ENCODE measurements at regions not wholly inside any gene's neighbourhood (a gene's known extent, or its start where the extent isn't known, plus 50 kb on each side); places are given as distances from the start of the nearest gene placed in this dataset.

DNA sequence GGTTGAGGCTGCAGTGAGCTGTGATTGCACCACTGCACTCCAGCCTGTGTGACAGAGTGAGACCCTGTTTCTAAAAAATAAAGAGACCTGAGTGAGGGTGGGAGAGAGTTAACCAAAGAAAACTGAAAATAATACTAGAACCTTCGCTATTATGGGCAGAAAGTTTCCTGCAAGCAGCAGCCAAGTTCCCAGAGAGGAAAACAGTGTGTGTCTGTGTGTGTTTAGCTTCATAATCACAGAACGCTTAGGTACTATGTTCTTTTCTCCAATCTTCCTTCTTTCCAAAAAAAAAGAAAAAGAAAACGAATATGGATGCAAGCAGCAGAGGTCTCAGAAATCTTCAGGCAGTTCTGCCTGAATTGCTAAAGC, 170.0 kb downstream of the LY86 start:
- no TSS peak for BruUV-seq (replicated peaks)
- Histone ChIP-seq H3K36me3 (ENCODE audit: control insufficient read depth in 2 of 2, extremely low read depth in 1 of 2, insufficient read depth in 2 of 2, low read length in 2 of 2) (no peaks in the 10 kb centered on the region), H3K27ac (ENCODE audit: insufficient read depth, low read depth, low read length) (no peak overlapping the region), H3K27me3 (ENCODE audit: control insufficient read depth in 2 of 2, insufficient read depth in 2 of 2, low read length in 2 of 2) (peaks cover 4% of the 10 kb centered on the region in 2 experiments), H3K9me3 (replicated peaks; ENCODE audit: control insufficient read depth, insufficient read depth, low read length) (no peaks in the 10 kb centered on the region), H3K79me2 (ENCODE audit: control insufficient read depth, insufficient read depth, low read length) (no peaks in the 10 kb centered on the region), H3K4me3 (replicated peaks in 1 of 3; ENCODE audit: insufficient read depth in 1 of 3, low read depth in 1 of 3, low read length in 3 of 3) (no peak overlapping the region), H3K4me1 (ENCODE audit: control insufficient read depth, extremely low read depth, insufficient read depth, low read length) (no peaks in the 10 kb centered on the region), H4K20me1 (replicated peaks; ENCODE audit: control insufficient read depth, extremely low read depth, insufficient read depth, low read length) (no peaks in the 10 kb centered on the region), H3K4me2 (ENCODE audit: insufficient read depth, low read length) (no peak overlapping the region), H3K9me1 (replicated peaks; ENCODE audit: control insufficient read depth, extremely low read depth, insufficient read depth, low read length) (no peaks in the 10 kb centered on the region), H3K9ac (replicated peaks; ENCODE audit: extremely low read depth, insufficient read depth, low read length) (no peak overlapping the region), H2AFZ (ENCODE audit: low read depth, low read length) (no peak overlapping the region)
- FAIRE-seq = no peak
- ChIA-PET POLR2A (interaction anchor here (0.7 kb wide), 1 partner anchor 488 kb away, joined by 3 read pairs; no protein-coding TSS in a partner anchor), CTCF (interaction anchor here (0.6 to 2.1 kb wide), 52 partner anchors 8 to 491 kb away, joined by 3 to 14 read pairs (median 4); partner anchors contain the start of gene RREB1)
- intact Hi-C loops (cut with micrococcal nuclease) (no loop called here), dilution Hi-C loops (cut with MboI; ENCODE audit: extremely low pct_ligation_motif_present, low sequenced_read_pairs) (no loop called here)
- TF ChIP-seq JUN (IDR thresholded peaks at IDR 0.05; ENCODE audit: borderline replicate concordance, insufficient read depth, insufficient read length, low read depth) = no peak
- no peak for TF ChIP-seq GATA2 (IDR thresholded peaks at IDR 0.05; ENCODE audit: insufficient read depth, insufficient read length, low read depth, low read length)
- no peak for TF ChIP-seq POLR2A (IDR thresholded peaks at IDR 0.05; ENCODE audit: low read depth, low read length)
- DNase-seq (ENCODE audit: low read depth, low spot score) = no peak

DNA sequence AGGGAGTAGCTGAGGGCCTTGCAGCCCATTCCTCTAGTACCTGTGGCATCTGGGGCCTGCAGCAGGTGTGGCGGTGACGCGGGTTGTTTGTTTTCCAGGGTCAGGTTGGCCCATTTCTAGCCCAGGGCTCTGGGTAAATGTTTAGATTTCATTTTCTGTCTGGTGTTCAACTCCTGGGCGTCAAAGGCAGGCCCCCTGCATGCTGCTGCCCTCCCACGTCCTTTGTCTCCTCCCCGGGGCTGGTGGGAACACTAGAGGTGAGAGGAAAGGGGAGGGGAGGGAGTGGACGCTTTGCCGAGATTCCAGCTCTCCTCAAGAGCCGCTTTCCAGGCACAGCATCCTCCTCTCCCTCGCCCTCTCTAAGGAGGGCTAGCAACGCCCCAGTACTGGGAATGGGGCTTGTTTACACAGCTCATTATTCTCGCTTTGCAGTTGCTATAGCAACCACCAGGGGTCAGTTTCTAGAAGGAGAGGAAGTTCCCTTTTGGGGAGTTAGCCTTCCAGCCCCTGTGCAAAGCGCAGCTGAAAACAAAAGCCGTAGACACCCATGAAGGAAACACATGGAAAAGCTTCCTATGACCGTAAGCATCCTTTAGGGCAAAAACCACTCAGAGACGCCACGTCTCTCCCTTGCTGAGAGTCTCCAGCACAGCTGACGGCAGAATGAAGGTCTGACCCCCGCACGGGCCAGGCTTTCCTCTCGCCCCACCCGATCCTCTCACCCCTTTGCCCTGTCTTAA, 170.6 kb downstream of the LY86 start:
- dilution Hi-C loops (cut with MboI; ENCODE audit: extremely low pct_ligation_motif_present, low sequenced_read_pairs) (no loop called here), intact Hi-C loops (cut with micrococcal nuclease) (loop anchor here (1.0 kb wide), 3 partner anchors 52 to 484 kb away; no protein-coding TSS in a partner anchor)
- H3K36me3 ChIP-seq (ENCODE audit: control insufficient read depth in 2 of 2, extremely low read depth in 1 of 2, insufficient read depth in 2 of 2, low read length in 2 of 2) = no peaks in the 10 kb centered on the region
- peak overlapping the region; percentile 7 for H2AFZ ChIP-seq (ENCODE audit: low read depth, low read length)
- H3K4me1 ChIP-seq (ENCODE audit: control insufficient read depth, extremely low read depth, insufficient read depth, low read length) = no peaks in the 10 kb centered on the region
- no peak overlapping the region for H3K27ac ChIP-seq (ENCODE audit: insufficient read depth, low read depth, low read length)
- no TSS peak for BruUV-seq (replicated peaks)
- H3K27me3 ChIP-seq (ENCODE audit: control insufficient read depth in 2 of 2, insufficient read depth in 2 of 2, low read length in 2 of 2) = peaks cover 0 to 4% of the 10 kb centered on the region in 2 experiments
- peak; percentile 64 for DNase-seq (ENCODE audit: low read depth, low spot score)
- CTCF ChIA-PET = interaction anchor here (0.6 to 2.1 kb wide), 53 partner anchors 9 to 491 kb away, joined by 3 to 14 read pairs (median 3); partner anchors contain the start of gene RREB1
- no peaks in the 10 kb centered on the region for H3K79me2 ChIP-seq (ENCODE audit: control insufficient read depth, insufficient read depth, low read length)
- TF ChIP-seq POLR2AphosphoS5 (IDR thresholded peaks at IDR 0.05; ENCODE audit: insufficient read depth, low read depth, low read length) (no peak), POLR2A (IDR thresholded peaks at IDR 0.05; ENCODE audit: low read depth, low read length) (no peak)
- TF ChIP-seq, protein P1, sequence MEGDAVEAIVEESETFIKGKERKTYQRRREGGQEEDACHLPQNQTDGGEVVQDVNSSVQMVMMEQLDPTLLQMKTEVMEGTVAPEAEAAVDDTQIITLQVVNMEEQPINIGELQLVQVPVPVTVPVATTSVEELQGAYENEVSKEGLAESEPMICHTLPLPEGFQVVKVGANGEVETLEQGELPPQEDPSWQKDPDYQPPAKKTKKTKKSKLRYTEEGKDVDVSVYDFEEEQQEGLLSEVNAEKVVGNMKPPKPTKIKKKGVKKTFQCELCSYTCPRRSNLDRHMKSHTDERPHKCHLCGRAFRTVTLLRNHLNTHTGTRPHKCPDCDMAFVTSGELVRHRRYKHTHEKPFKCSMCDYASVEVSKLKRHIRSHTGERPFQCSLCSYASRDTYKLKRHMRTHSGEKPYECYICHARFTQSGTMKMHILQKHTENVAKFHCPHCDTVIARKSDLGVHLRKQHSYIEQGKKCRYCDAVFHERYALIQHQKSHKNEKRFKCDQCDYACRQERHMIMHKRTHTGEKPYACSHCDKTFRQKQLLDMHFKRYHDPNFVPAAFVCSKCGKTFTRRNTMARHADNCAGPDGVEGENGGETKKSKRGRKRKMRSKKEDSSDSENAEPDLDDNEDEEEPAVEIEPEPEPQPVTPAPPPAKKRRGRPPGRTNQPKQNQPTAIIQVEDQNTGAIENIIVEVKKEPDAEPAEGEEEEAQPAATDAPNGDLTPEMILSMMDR (IDR thresholded peaks at IDR 0.05; ENCODE audit: extremely low read depth in 1 of 2, insufficient read depth in 1 of 2, low read depth in 1 of 2, low read length in 2 of 2) = peak; percentile 40 to 45
- no peaks in the 10 kb centered on the region for H4K20me1 ChIP-seq (replicated peaks; ENCODE audit: control insufficient read depth, extremely low read depth, insufficient read depth, low read length)
- POLR2A ChIA-PET = interaction anchor here (0.7 kb wide), 1 partner anchor 487 kb away, joined by 3 read pairs; no protein-coding TSS in a partner anchor
- no peak overlapping the region for H3K9ac ChIP-seq (replicated peaks; ENCODE audit: extremely low read depth, insufficient read depth, low read length)
- no peaks in the 10 kb centered on the region for H3K9me3 ChIP-seq (replicated peaks; ENCODE audit: control insufficient read depth, insufficient read depth, low read length)
- H3K4me2 ChIP-seq (ENCODE audit: insufficient read depth, low read length) = no peak overlapping the region
- H3K9me1 ChIP-seq (replicated peaks; ENCODE audit: control insufficient read depth, extremely low read depth, insufficient read depth, low read length) = no peaks in the 10 kb centered on the region
- no peak overlapping the region for H3K4me3 ChIP-seq (replicated peaks in 1 of 3; ENCODE audit: insufficient read depth in 1 of 3, low read depth in 1 of 3, low read length in 3 of 3)
- peak; percentile 74 for FAIRE-seq
